GM10266 (cell line): ENCODE measurements at regions not wholly inside any gene's neighbourhood (a gene's known extent, or its start where the extent isn't known, plus 50 kb on each side); places are given as distances from the start of the nearest gene placed in this dataset.

Source experiments
- DNase-seq: peaks from one replicate; pipeline ENCODE4 v3.0.0; 2012; ENCODE audit errors: extremely low spot score
- TF ChIP-seq, protein P1 (sequence below): IDR thresholded peaks from 2 replicates; pipeline ENCODE4 v1.5.1; 2012; ENCODE audit warnings: mild to moderate bottlenecking, low read depth; ENCODE audit not compliant: control insufficient read depth, insufficient read depth; ENCODE audit errors: missing control alignments

GRCh38 chrX:10783451-10783995 is 163.1 kb upstream of the MID1 start:
- DNase-seq: no peak
- TF ChIP-seq, protein P1, sequence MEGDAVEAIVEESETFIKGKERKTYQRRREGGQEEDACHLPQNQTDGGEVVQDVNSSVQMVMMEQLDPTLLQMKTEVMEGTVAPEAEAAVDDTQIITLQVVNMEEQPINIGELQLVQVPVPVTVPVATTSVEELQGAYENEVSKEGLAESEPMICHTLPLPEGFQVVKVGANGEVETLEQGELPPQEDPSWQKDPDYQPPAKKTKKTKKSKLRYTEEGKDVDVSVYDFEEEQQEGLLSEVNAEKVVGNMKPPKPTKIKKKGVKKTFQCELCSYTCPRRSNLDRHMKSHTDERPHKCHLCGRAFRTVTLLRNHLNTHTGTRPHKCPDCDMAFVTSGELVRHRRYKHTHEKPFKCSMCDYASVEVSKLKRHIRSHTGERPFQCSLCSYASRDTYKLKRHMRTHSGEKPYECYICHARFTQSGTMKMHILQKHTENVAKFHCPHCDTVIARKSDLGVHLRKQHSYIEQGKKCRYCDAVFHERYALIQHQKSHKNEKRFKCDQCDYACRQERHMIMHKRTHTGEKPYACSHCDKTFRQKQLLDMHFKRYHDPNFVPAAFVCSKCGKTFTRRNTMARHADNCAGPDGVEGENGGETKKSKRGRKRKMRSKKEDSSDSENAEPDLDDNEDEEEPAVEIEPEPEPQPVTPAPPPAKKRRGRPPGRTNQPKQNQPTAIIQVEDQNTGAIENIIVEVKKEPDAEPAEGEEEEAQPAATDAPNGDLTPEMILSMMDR: no peak

DNA sequence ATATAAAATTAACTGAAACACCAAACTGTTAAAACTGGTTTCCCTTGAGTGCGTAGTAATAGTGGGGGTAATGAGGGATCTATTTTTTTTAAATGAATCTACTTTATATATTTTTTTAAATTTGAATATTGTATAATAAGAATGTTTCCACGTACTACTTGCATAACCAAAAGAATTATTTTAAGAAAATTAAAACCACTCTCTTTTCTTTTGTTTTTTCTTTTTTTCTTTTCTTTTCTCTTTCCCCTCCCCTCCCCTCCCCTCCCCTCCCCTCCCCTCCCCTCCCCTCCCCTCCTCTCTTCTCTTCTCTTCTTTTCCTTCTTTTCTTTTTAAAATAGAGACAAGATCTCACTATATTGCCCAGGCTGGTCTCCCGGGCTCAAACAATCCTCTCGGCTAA is 166.9 kb upstream of the MID1 start:
- TF ChIP-seq, protein P1: no peak
- DNase-seq: no peak

DNA sequence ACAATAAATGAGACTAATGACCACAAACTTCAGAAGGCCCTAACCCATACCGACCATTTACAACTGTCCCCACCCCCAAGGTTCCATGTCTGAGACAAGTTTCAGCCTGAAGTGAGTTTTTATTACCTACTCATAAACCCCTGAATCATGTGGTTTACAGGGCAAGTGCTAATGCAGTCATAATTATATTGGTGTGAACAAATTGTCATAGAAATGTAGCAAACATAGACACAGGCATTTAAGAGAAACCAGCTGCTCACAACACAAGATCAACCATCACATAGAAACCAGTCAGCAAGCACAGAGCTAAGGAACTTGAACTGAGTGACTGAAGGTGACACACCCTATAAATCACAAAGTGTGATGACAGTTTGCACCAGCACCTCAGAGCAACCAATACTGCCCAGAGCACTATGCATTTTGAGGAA is 173.8 kb upstream of the MID1 start:
- DNase-seq: no peak
- TF ChIP-seq, protein P1: no peak

GRCh38 chrX:10795721-10796120 is 175.3 kb upstream of the MID1 start:
- no peak for DNase-seq
- TF ChIP-seq, protein P1: no peak

DNA sequence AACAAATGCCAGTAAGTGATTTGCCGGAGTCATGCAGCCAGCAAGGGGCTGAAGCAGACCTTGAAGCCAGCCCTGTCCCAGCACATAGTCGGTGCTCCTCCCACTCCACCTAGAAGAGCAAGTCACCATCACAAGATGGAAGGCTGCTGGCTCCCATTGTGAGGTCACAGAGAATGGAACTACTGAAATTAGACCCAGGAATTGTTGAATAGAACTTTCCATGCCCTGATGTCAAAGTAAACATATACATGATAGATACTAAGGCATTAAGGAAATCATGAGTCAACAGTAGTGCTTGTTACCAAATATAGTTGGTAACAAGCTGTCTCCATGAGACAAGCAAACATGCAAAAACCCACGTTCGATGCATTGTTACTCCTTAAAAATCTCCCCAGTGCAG is 177.1 kb upstream of the MID1 start:
- TF ChIP-seq, protein P1: no peak
- no peak for DNase-seq

- DNase-seq: no peak
- TF ChIP-seq, protein P1: no peak
Measured at GRCh38 chrX:10798041-10798440, 177.7 kb upstream of the MID1 start.

GRCh38 chrX:10800796-10801195 is 180.4 kb upstream of the MID1 start:
- TF ChIP-seq, protein P1: no peak
- no peak for DNase-seq
